Activated naive CD4-positive, alpha-beta T cell treated with anti-CD3 and anti-CD28 coated beads, Interleukin-2, amount 50 U/mL, for 24 hours (primary cell): ENCODE measurements at regions not wholly inside any gene's neighbourhood (a gene's known extent, or its start where the extent isn't known, plus 50 kb on each side); places are given as distances from the start of the nearest gene placed in this dataset.

Experiments used
- H3K27ac Mint-ChIP-seq: one replicate; pipeline ENCODE4 v1.8.0; 2021; ENCODE audit warnings: mild to moderate bottlenecking, mixed read lengths
- H3K27me3 Mint-ChIP-seq: one replicate; pipeline ENCODE4 v1.8.0; 2021; ENCODE audit warnings: mixed read lengths
- H3K36me3 Mint-ChIP-seq: one replicate; pipeline ENCODE4 v1.8.0; 2021; ENCODE audit warnings: mixed read lengths
- H3K4me1 Mint-ChIP-seq: one replicate; pipeline ENCODE4 v1.8.0; 2021; ENCODE audit warnings: mixed read lengths
- H3K4me3 Mint-ChIP-seq: one replicate; pipeline ENCODE4 v1.8.0; 2021; ENCODE audit warnings: mild to moderate bottlenecking, mixed read lengths
- H3K9me3 Mint-ChIP-seq: one replicate; pipeline ENCODE4 v1.8.0; 2021; ENCODE audit warnings: mixed read lengths

- H3K27me3 Mint-ChIP-seq = no peaks in the 10 kb centered on the region
- no peak overlapping the region for H3K27ac Mint-ChIP-seq
- no peak overlapping the region for H3K4me3 Mint-ChIP-seq
- H3K9me3 Mint-ChIP-seq = peaks cover 5% of the 10 kb centered on the region
- H3K36me3 Mint-ChIP-seq = no peaks in the 10 kb centered on the region
- peaks cover 6% of the 10 kb centered on the region for H3K4me1 Mint-ChIP-seq
Measured at GRCh38 chr6:14797875-14798593, 447.8 kb upstream of the JARID2 start.

DNA sequence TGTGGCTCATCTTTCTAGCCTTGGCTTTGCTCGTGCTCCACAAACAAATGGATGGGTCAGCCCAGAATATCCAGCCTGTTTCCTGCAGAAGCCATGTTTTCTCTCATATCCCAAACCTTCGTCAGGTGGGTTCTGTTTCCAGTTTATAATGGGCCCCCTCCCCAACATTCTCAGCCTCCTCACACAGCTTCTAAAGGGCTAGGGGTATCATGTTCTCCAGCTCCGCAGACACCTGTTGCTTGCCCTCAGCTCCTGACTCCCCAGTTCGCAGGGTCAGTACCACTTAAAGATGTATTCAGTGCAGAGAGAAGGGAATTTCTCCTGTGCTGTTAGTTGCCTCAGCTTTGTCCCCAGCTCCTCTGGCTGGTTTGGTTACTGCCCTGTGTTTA lies 447.3 kb upstream of the JARID2 start:
- Mint-ChIP-seq H3K36me3 (no peaks in the 10 kb centered on the region), H3K27ac (no peak overlapping the region), H3K4me3 (no peak overlapping the region), H3K4me1 (peaks cover 6% of the 10 kb centered on the region), H3K27me3 (no peaks in the 10 kb centered on the region), H3K9me3 (peaks cover 5% of the 10 kb centered on the region)

GRCh38 chr6:14798996-14799588 lies 446.8 kb upstream of the JARID2 start:
- no peak overlapping the region for H3K4me3 Mint-ChIP-seq
- H3K4me1 Mint-ChIP-seq = peaks cover 6% of the 10 kb centered on the region
- no peaks in the 10 kb centered on the region for H3K27me3 Mint-ChIP-seq
- H3K27ac Mint-ChIP-seq = no peak overlapping the region
- H3K36me3 Mint-ChIP-seq = no peaks in the 10 kb centered on the region
- peaks cover 5% of the 10 kb centered on the region for H3K9me3 Mint-ChIP-seq

- no peak overlapping the region for H3K27ac Mint-ChIP-seq
Measured at GRCh38 chr6:14799928-14800327, 445.9 kb upstream of the JARID2 start.

GRCh38 chr6:14802514-14803160 lies 443.2 kb upstream of the JARID2 start:
- no peaks in the 10 kb centered on the region for H3K36me3 Mint-ChIP-seq
- no peaks in the 10 kb centered on the region for H3K27me3 Mint-ChIP-seq
- peaks cover 6% of the 10 kb centered on the region for H3K4me1 Mint-ChIP-seq
- peaks cover 5% of the 10 kb centered on the region for H3K9me3 Mint-ChIP-seq
- no peak overlapping the region for H3K27ac Mint-ChIP-seq
- H3K4me3 Mint-ChIP-seq = no peak overlapping the region

More at GRCh38 chr6:14799928-14800327, 445.9 kb upstream of the JARID2 start:
- Mint-ChIP-seq H3K9me3 (peaks cover 5% of the 10 kb centered on the region), H3K27me3 (no peaks in the 10 kb centered on the region), H3K4me3 (no peak overlapping the region), H3K4me1 (peaks cover 6% of the 10 kb centered on the region), H3K36me3 (no peaks in the 10 kb centered on the region)

- Mint-ChIP-seq H3K4me1 (peaks cover 6% of the 10 kb centered on the region), H3K36me3 (no peaks in the 10 kb centered on the region), H3K9me3 (peaks cover 5% of the 10 kb centered on the region), H3K27me3 (no peaks in the 10 kb centered on the region), H3K27ac (no peak overlapping the region), H3K4me3 (no peak overlapping the region)
Measured at GRCh38 chr6:14804001-14804784, 441.7 kb upstream of the JARID2 start.

- Mint-ChIP-seq H3K27ac (no peak overlapping the region), H3K36me3 (no peaks in the 10 kb centered on the region), H3K27me3 (no peaks in the 10 kb centered on the region), H3K4me3 (no peak overlapping the region), H3K9me3 (peaks cover 3% of the 10 kb centered on the region), H3K4me1 (peaks cover 4% of the 10 kb centered on the region)
Measured at GRCh38 chr6:14804785-14805210, 441.1 kb upstream of the JARID2 start.

DNA sequence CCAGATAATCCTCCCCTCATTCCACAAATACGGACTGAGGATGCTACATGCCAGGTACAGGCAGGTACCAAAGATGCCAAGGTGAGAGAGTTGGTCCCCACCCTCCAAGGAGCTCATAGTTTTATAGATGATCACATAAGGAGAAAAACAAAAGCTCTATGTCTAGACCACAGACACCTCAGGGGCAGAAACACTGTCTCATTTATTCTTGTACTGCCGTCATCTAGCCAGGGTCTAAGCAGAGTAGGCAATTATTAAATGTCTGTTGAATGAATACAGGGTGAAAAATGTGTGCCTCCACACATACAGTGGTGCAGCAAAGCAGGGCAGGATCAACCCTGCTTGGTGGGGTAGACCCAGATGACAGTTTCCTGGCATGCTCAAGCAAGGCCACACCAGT lies 439.8 kb upstream of the JARID2 start:
- Mint-ChIP-seq H3K4me3 (no peak overlapping the region), H3K36me3 (no peaks in the 10 kb centered on the region), H3K27me3 (no peaks in the 10 kb centered on the region), H3K27ac (no peak overlapping the region), H3K9me3 (no peaks in the 10 kb centered on the region), H3K4me1 (no peaks in the 10 kb centered on the region)

DNA sequence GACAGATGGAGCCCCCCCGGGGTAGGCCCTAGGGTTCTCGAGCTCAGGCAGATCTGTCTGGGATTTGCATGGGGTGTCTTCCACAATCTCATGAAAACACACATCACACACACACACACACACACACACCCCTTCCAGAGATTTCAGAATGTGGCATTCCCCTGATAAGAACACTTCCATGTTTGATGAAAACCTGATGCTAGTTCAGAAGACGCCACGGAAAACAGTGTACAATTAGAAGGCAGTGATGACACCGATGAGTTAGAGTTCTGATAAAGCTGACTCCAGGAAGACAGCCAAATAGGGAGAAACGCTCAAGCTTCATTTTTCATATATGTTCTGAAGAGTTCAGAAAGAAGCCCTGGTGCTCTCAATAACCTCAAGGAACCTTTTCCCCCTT lies 438.7 kb upstream of the JARID2 start:
- no peaks in the 10 kb centered on the region for H3K27me3 Mint-ChIP-seq
- H3K27ac Mint-ChIP-seq = no peak overlapping the region
- H3K4me3 Mint-ChIP-seq = no peak overlapping the region
- H3K4me1 Mint-ChIP-seq = no peaks in the 10 kb centered on the region
- H3K36me3 Mint-ChIP-seq = no peaks in the 10 kb centered on the region
- no peaks in the 10 kb centered on the region for H3K9me3 Mint-ChIP-seq

DNA sequence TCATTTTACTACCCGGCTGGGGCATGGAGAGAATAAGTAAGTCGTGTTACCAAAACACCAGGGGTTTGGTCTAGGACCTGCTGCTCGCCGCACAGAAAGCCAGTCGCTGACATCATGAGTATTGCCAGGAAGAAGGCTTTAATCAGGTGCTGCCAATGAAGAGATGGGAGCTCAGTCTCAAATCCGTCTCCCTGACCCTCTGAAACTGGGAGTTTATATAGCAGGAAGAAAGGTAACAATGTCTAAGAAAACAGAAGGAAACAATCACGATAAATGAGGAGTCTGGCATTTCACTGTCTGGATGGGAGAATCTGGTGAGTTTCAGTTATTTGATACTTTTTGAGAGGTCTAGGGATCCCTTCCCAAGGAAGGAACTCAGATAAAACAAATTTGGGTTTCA lies 437.9 kb upstream of the JARID2 start:
- Mint-ChIP-seq H3K4me1 (no peaks in the 10 kb centered on the region), H3K27me3 (no peaks in the 10 kb centered on the region), H3K4me3 (no peak overlapping the region), H3K36me3 (no peaks in the 10 kb centered on the region), H3K9me3 (no peaks in the 10 kb centered on the region), H3K27ac (no peak overlapping the region)

DNA sequence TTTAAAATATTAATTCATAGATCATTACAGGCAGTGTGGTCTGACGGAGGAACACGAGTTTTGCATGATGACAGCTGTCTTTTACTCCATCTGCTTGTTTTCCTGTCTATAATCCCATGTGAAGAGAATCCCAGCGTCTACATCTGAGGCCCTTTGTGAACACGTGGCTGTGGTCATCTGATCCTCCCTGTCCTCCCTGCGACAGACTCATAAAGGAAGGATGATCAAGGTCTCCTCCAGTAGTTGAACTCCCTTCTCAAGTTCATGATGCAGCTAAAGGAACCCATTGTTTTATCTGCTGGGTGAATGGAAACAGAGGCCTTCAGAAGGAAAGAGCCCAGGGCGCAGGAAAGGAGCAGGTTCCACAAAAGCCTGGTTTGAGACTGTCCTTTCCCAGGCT lies 435.8 kb upstream of the JARID2 start:
- no peaks in the 10 kb centered on the region for H3K9me3 Mint-ChIP-seq
- no peaks in the 10 kb centered on the region for H3K4me1 Mint-ChIP-seq
- no peaks in the 10 kb centered on the region for H3K36me3 Mint-ChIP-seq
- no peaks in the 10 kb centered on the region for H3K27me3 Mint-ChIP-seq
- H3K27ac Mint-ChIP-seq = no peak overlapping the region
- no peak overlapping the region for H3K4me3 Mint-ChIP-seq

- Mint-ChIP-seq H3K27ac (no peak overlapping the region), H3K9me3 (no peaks in the 10 kb centered on the region), H3K4me3 (no peak overlapping the region), H3K27me3 (no peaks in the 10 kb centered on the region), H3K36me3 (no peaks in the 10 kb centered on the region), H3K4me1 (no peaks in the 10 kb centered on the region)
Measured at GRCh38 chr6:14811775-14812428, 434.0 kb upstream of the JARID2 start.

DNA sequence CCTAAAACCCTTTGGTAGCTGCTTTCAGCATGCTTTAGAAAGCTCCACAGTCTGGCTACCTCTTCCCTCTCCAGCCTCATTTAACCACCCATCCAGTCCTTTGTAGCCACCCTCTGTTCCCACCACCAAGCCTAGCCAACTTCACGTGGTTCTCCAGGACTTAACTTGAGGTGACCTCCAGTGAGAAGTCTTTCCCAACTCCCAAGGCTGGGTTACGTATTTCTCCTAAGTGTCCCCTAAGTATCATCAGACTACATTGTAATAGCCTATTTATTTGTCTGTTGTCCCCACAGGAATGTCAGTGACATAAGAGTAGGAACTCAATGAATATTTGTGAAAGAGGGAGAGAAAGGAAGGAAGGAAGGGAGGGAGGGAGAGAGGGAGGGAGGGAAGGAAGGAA lies 431.9 kb upstream of the JARID2 start:
- Mint-ChIP-seq H3K27ac (no peak overlapping the region), H3K4me3 (no peak overlapping the region)

GRCh38 chr6:14816116-14816859 lies 429.6 kb upstream of the JARID2 start:
- Mint-ChIP-seq H3K27me3 (no peaks in the 10 kb centered on the region), H3K27ac (no peak overlapping the region), H3K9me3 (no peaks in the 10 kb centered on the region), H3K4me3 (no peak overlapping the region), H3K36me3 (no peaks in the 10 kb centered on the region), H3K4me1 (peaks cover 6% of the 10 kb centered on the region)

More for the DNA sequence above, 431.9 kb upstream of the JARID2 start:
- H3K36me3 Mint-ChIP-seq = no peaks in the 10 kb centered on the region
- no peaks in the 10 kb centered on the region for H3K4me1 Mint-ChIP-seq
- H3K9me3 Mint-ChIP-seq = no peaks in the 10 kb centered on the region
- no peaks in the 10 kb centered on the region for H3K27me3 Mint-ChIP-seq

- Mint-ChIP-seq H3K4me1 (peaks cover 6% of the 10 kb centered on the region), H3K27ac (no peak overlapping the region), H3K4me3 (no peak overlapping the region), H3K27me3 (no peaks in the 10 kb centered on the region), H3K9me3 (no peaks in the 10 kb centered on the region), H3K36me3 (no peaks in the 10 kb centered on the region)
Measured at GRCh38 chr6:14817074-14817473, 428.8 kb upstream of the JARID2 start.
